Kidney (tissue), 13 donors: ENCODE measurements at regions not wholly inside any gene's neighbourhood (a gene's known extent, or its start where the extent isn't known, plus 50 kb on each side); places are given as distances from the start of the nearest gene placed in this dataset.
"Not testable (repeated sequence)": the region's sequence is repeated elsewhere in the genome, so short reads cannot be mapped to it uniquely, and the experiment has no call there.

Source experiments
- DNase-seq, 5 donors: peaks; one replicate each; pipeline ENCODE4 v3.0.0-alpha.2; 2013 to 2020
- FAIRE-seq: peaks from 2 replicates; lab custom pipeline; 2012; peaks lifted over from hg19 to GRCh38; lab: Jason Lieb, UNC
- H3K27ac ChIP-seq, 2 donors: one replicate each; pipeline ENCODE4 v1.7.0; 2013; ENCODE audit warnings: low read depth in 2 of 2, low read length in 2 of 2, inconsistent platforms in 1 of 2
- H3K27me3 ChIP-seq: one replicate; pipeline ENCODE4 v1.7.1; 2013; ENCODE audit warnings: low read length, inconsistent platforms; ENCODE audit not compliant: control insufficient read depth, insufficient read depth
- H3K36me3 ChIP-seq, 3 donors: one replicate each; pipeline versions ENCODE4 v1.7.0 to v1.7.1; 2013; ENCODE audit warnings: low read length in 3 of 3, control low read depth in 1 of 3, inconsistent platforms in 1 of 3; ENCODE audit not compliant: insufficient read depth in 3 of 3, control insufficient read depth in 2 of 3
- H3K4me1 ChIP-seq, 3 donors: one replicate each; pipeline versions ENCODE4 v1.7.0 to v1.7.1; 2013; ENCODE audit warnings: low read length in 3 of 3, inconsistent platforms in 1 of 3, low read depth in 1 of 3; ENCODE audit not compliant: control insufficient read depth in 2 of 3, insufficient read depth in 2 of 3
- H3K4me3 ChIP-seq, 3 donors: one replicate each; pipeline versions ENCODE4 v1.7.0 to v1.8.1; 2013; ENCODE audit warnings: low read length in 3 of 3, control low read depth in 1 of 3, inconsistent platforms in 1 of 3
- H3K9ac ChIP-seq, 3 donors: one replicate each; pipeline versions ENCODE4 v1.7.0 to v1.7.1; 2013; ENCODE audit warnings: low read length in 3 of 3, control low read depth in 1 of 3, inconsistent platforms in 1 of 3
- H3K9me3 ChIP-seq, 3 donors: one replicate each; pipeline versions ENCODE4 v1.7.0 to v1.7.1; 2013; ENCODE audit warnings: low read length in 3 of 3, control low read depth in 1 of 3, inconsistent platforms in 1 of 3; ENCODE audit not compliant: control insufficient read depth in 2 of 3, insufficient read depth in 1 of 3
- intact Hi-C: fragments of 100-400 bp; cut with DNase I; formaldehyde crosslinking; loops from one replicate; pipeline ENCODE4 v1.11.1; 2022
- TF ChIP-seq, protein P1 (sequence below): IDR thresholded peaks from 3 replicates; pipeline ENCODE4 v1.5.1; 2012; ENCODE audit warnings: mild to moderate bottlenecking, moderate library complexity, borderline replicate concordance; ENCODE audit not compliant: insufficient read depth; ENCODE audit errors: extremely low read depth
- donor health status: control.
- donor health status: control.
- donor health status: control.
- donor health status: control.
- donor health status: control.
- donor health status: DM: yes; HTN: yes; CAD: no.
- donor health status: Normal renal cell carcinoma (clear cell type).

DNA sequence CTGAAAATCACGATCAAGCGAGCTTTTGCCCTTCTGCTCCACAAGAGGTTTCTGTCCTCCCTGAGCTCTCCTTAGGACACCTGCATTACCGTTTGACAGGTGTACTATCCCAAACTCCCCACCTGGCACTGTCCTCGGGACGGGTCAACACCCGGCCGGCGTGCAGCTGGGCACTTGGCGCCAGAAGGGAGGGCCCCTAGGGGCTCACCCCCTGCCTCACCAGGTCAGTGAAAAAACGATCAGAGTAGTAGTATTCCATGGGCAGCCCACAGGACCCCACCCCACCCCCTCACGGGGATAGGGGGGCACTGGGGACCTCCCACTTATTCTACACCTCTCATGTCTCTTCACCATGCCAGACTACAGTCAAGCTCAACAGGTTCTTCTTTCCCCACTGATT is 117.6 kb upstream of the ANKRD30BL start:
- DNase-seq, result no peak
- intact Hi-C loops, result no loop called here
- FAIRE-seq, result no peak
- no peaks in the 10 kb centered on the region for H3K36me3 ChIP-seq
- H3K9ac ChIP-seq, result no peak overlapping the region
- H3K27ac ChIP-seq, result no peak overlapping the region
- TF ChIP-seq, protein P1, sequence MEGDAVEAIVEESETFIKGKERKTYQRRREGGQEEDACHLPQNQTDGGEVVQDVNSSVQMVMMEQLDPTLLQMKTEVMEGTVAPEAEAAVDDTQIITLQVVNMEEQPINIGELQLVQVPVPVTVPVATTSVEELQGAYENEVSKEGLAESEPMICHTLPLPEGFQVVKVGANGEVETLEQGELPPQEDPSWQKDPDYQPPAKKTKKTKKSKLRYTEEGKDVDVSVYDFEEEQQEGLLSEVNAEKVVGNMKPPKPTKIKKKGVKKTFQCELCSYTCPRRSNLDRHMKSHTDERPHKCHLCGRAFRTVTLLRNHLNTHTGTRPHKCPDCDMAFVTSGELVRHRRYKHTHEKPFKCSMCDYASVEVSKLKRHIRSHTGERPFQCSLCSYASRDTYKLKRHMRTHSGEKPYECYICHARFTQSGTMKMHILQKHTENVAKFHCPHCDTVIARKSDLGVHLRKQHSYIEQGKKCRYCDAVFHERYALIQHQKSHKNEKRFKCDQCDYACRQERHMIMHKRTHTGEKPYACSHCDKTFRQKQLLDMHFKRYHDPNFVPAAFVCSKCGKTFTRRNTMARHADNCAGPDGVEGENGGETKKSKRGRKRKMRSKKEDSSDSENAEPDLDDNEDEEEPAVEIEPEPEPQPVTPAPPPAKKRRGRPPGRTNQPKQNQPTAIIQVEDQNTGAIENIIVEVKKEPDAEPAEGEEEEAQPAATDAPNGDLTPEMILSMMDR, result no peak
- H3K9me3 ChIP-seq, result no peaks in the 10 kb centered on the region
- no peak overlapping the region for H3K4me3 ChIP-seq
- H3K4me1 ChIP-seq, result no peaks in the 10 kb centered on the region
- no peaks in the 10 kb centered on the region for H3K27me3 ChIP-seq

DNA sequence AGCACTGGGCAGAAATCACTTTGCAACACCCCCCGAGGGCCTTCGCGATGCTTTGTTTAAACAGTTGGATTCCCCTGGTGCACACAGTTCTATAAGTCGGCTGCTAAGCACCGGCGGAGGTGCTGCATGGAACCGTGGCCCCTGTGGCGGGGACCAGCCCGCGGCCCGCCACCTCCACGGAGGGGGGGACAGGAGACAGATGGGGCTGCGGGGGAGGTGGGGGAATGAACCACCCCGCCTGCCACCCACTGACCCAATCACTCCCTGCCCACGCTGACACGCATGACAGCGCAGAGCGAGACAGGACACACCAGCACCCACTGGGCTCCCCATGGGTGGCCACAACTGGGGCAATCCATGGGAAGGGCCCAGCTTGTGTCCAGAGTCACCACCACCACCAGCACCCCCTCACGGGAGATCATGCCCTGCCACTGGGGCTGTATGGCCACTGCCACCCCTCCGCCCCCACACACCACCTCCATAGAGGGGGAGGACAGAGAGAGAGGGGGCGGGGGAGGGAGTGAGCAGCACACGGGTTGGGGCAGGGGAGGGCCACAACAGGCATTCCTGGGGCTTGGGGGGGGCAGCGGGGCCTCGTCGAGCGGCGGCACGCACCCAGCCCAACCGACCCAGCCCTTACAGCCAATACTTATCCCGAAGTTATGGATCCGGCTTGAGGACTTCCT is 118.3 kb upstream of the ANKRD30BL start:
- Histone ChIP-seq H3K27ac (no peak overlapping the region), H3K9me3 (no peaks in the 10 kb centered on the region), H3K9ac (no peak overlapping the region), H3K27me3 (no peaks in the 10 kb centered on the region), H3K36me3 (no peaks in the 10 kb centered on the region), H3K4me3 (no peak overlapping the region), H3K4me1 (no peaks in the 10 kb centered on the region)
- intact Hi-C loops, result no loop called here
- TF ChIP-seq, protein P1, result no peak
- FAIRE-seq (no peak), DNase-seq (no peak)

DNA sequence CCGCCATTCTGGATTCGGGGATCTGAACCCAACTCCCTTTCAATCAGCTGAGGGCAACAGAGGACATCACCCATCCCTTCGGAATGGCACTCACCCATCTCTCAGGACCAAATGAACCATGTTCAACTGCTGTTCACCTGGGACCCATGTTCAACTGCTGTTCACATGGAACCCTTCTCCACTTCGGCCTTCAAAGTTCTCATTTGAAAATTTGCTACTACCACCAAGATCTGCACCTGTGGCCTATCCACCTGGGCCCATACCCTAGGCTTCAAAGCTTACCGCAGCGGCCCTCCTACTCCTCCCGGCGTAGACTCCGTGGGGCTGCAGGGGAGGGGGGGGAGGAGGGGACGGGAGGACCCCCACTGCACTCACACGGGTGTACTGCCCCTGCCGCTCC is 119.2 kb upstream of the ANKRD30BL start:
- DNase-seq, result no peak
- no peaks in the 10 kb centered on the region for H3K4me1 ChIP-seq
- H3K9ac ChIP-seq, result no peak overlapping the region
- no peaks in the 10 kb centered on the region for H3K9me3 ChIP-seq
- intact Hi-C loops, result no loop called here
- H3K27me3 ChIP-seq, result no peaks in the 10 kb centered on the region
- TF ChIP-seq, protein P1, result no peak
- no peak for FAIRE-seq
- H3K36me3 ChIP-seq, result no peaks in the 10 kb centered on the region
- no peak overlapping the region for H3K4me3 ChIP-seq
- no peak overlapping the region for H3K27ac ChIP-seq

DNA sequence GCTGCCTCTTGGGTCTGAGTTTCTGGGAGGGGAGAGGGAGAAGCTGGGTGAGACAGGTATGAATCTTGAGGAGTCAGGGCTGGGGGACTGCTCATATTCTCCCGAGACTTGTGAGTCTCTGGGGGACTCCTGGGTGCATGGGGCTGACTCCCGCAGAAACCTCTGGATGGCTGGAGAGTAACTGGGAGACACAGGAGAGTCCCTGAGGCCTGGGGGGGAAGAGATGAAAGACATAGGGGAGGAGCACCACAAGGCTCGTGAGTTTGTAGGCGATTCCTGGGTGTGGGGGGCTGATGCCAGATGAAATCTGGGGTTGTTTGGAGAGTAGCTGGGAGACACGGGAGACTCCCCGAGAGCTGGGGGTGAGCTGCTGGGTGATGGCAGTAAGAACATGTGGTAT is 120.4 kb upstream of the ANKRD30BL start:
- H3K9me3 ChIP-seq, DNase-seq: not testable (repeated sequence)

More for the DNA sequence above, 120.4 kb upstream of the ANKRD30BL start:
- H3K4me3 ChIP-seq, H3K4me1 ChIP-seq, H3K27ac ChIP-seq, H3K27me3 ChIP-seq, H3K9ac ChIP-seq, FAIRE-seq, H3K36me3 ChIP-seq, intact Hi-C loops: not testable (repeated sequence)
